ENCODE measurements at regions not wholly inside any gene's neighbourhood (a gene's known extent, or its start where the extent isn't known, plus 50 kb on each side); places are given as distances from the start of the nearest gene placed in this dataset.

GRCh38 chr1:239608469-239608868 lies 222.1 kb downstream of the CHRM3 start:
- no peaks in the 10 kb centered on the region for H3K4me1 ChIP-seq (ENCODE audit: low read depth)
- no peak for DNase-seq
- no peak overlapping the region for H3K4me3 ChIP-seq
- intact Hi-C loops (cut with DNase I, micrococcal nuclease) = no loop called here
- ATAC-seq = no peak
- no peaks in the 10 kb centered on the region for H3K9me3 ChIP-seq
- no peak for TF ChIP-seq CTCF (IDR thresholded peaks at IDR 0.05)
- no peaks in the 10 kb centered on the region for H3K36me3 ChIP-seq (ENCODE audit: low read depth)

GRCh38 chr1:239612379-239612778 lies 226.0 kb downstream of the CHRM3 start:
- Histone ChIP-seq H3K9me3 (no peaks in the 10 kb centered on the region), H3K4me3 (no peak overlapping the region), H3K36me3 (ENCODE audit: low read depth) (no peaks in the 10 kb centered on the region), H3K4me1 (ENCODE audit: low read depth) (no peaks in the 10 kb centered on the region)
- DNase-seq (no peak), ATAC-seq (no peak)
- intact Hi-C loops (cut with DNase I, micrococcal nuclease) = no loop called here
- no peak for TF ChIP-seq CTCF (IDR thresholded peaks at IDR 0.05)

- no peak overlapping the region for H3K4me3 ChIP-seq
- DNase-seq = no peak
- intact Hi-C loops (cut with DNase I, micrococcal nuclease) = no loop called here
- H3K4me1 ChIP-seq (ENCODE audit: low read depth) = no peaks in the 10 kb centered on the region
- ATAC-seq = no peak
- TF ChIP-seq CTCF (IDR thresholded peaks at IDR 0.05) = no peak
- H3K9me3 ChIP-seq = no peaks in the 10 kb centered on the region
- H3K36me3 ChIP-seq (ENCODE audit: low read depth) = no peaks in the 10 kb centered on the region
Measured at GRCh38 chr1:239616673-239617072, 230.3 kb downstream of the CHRM3 start.

- no peak for DNase-seq
- Histone ChIP-seq H3K9me3 (no peaks in the 10 kb centered on the region), H3K4me1 (ENCODE audit: low read depth) (no peaks in the 10 kb centered on the region), H3K4me3 (no peak overlapping the region), H3K36me3 (ENCODE audit: low read depth) (no peaks in the 10 kb centered on the region)
- intact Hi-C loops (cut with DNase I, micrococcal nuclease) = no loop called here
- no peak for ATAC-seq
- no peak for TF ChIP-seq CTCF (IDR thresholded peaks at IDR 0.05)
Measured at GRCh38 chr1:239617259-239617658, 230.9 kb downstream of the CHRM3 start.

GRCh38 chr1:239617731-239618130 lies 231.4 kb downstream of the CHRM3 start:
- H3K36me3 ChIP-seq (ENCODE audit: low read depth) = no peaks in the 10 kb centered on the region
- no peak overlapping the region for H3K4me3 ChIP-seq
- ATAC-seq = no peak
- DNase-seq = no peak
- intact Hi-C loops (cut with DNase I, micrococcal nuclease) = no loop called here
- no peaks in the 10 kb centered on the region for H3K9me3 ChIP-seq
- H3K4me1 ChIP-seq (ENCODE audit: low read depth) = no peaks in the 10 kb centered on the region
- TF ChIP-seq CTCF (IDR thresholded peaks at IDR 0.05) = no peak

GRCh38 chr1:239619190-239619589 lies 232.8 kb downstream of the CHRM3 start:
- intact Hi-C loops (cut with DNase I, micrococcal nuclease) = no loop called here
- H3K36me3 ChIP-seq (ENCODE audit: low read depth) = no peaks in the 10 kb centered on the region

More at GRCh38 chr1:239619190-239619589, 232.8 kb downstream of the CHRM3 start:
- no peaks in the 10 kb centered on the region for H3K4me1 ChIP-seq (ENCODE audit: low read depth)
- TF ChIP-seq CTCF (IDR thresholded peaks at IDR 0.05) = no peak
- H3K4me3 ChIP-seq = no peak overlapping the region
- H3K9me3 ChIP-seq = no peaks in the 10 kb centered on the region
- ATAC-seq (no peak), DNase-seq (no peak)
